ENCODE measurements at regions not wholly inside any gene's neighbourhood (a gene's known extent, or its start where the extent isn't known, plus 50 kb on each side); places are given as distances from the start of the nearest gene placed in this dataset.

- TF ChIP-seq KDM6A (CRISPR knock-in tag; IDR thresholded peaks at IDR 0.05; ENCODE audit: low read depth) (no peak), KDM1A (CRISPR knock-in tag; IDR thresholded peaks at IDR 0.05) (no peak), BRCA1 (CRISPR knock-in tag; IDR thresholded peaks at IDR 0.05) (no peak), POLR2A (IDR thresholded peaks at IDR 0.05; ENCODE audit: insufficient read depth in 1 of 2, low read depth in 2 of 2, low read length in 2 of 2) (no peak), ARHGAP35 (CRISPR knock-in tag; IDR thresholded peaks at IDR 0.05; ENCODE audit: borderline replicate concordance) (no peak), ZNF784 (CRISPR knock-in tag; IDR thresholded peaks at IDR 0.05; ENCODE audit: borderline replicate concordance) (no peak), BCL6 (CRISPR knock-in tag; IDR thresholded peaks at IDR 0.05) (no peak)
Observed at GRCh38 chr6:88342336-88342735, 176.2 kb upstream of the CNR1 start.
